CD4-positive, alpha-beta T cell (primary cell): ENCODE measurements at regions not wholly inside any gene's neighbourhood (a gene's known extent, or its start where the extent isn't known, plus 50 kb on each side); places are given as distances from the start of the nearest gene placed in this dataset.

Source experiments
- ATAC-seq: fragments of 200-7000 bp; cut with Tn5 transposase; one replicate; pipeline ENCODE4 v1.10.0; 2022; ENCODE audit warnings: mild to moderate bottlenecking; ENCODE audit not compliant: poor library complexity
- CTCF ChIA-PET: fragments of 350-600 bp; sonication (Branson Sonifier 250); formaldehyde crosslinking; loops from one replicate; lab custom pipeline; 2021; ENCODE audit warnings: antibody characterized with exemption, inconsistent platforms; lab: Charles Lee
- POLR2A ChIA-PET: fragments of 350-600 bp; sonication (Branson Sonifier 250); formaldehyde crosslinking; loops from one replicate; lab custom pipeline; 2021; ENCODE audit warnings: antibody characterized with exemption, inconsistent platforms; lab: Charles Lee
- DNase-seq, 14 experiments: peaks; one replicate each; pipeline ENCODE4 v3.0.0-alpha.2; 2013 to 2020; ENCODE audit warnings: mixed read lengths in 2 of 14
- H3K27ac ChIP-seq, 2 donors: one replicate each; pipeline versions ENCODE4 v1.5.1 to v1.7.0; 2013; ENCODE audit warnings: low read length in 2 of 2, low read depth in 1 of 2, mild to moderate bottlenecking in 1 of 2
- H3K27me3 ChIP-seq, 2 experiments: 1 replicate in 1 of 2; 2 replicates in 1 of 2; pipeline versions ENCODE4 v1.6.1 to v1.7.0; 2013; ENCODE audit warnings: low read length in 2 of 2, control low read depth in 1 of 2, mild to moderate bottlenecking in 1 of 2, moderate library complexity in 1 of 2; ENCODE audit not compliant: insufficient read depth in 2 of 2, control insufficient read depth in 1 of 2
- H3K36me3 ChIP-seq: one replicate; pipeline ENCODE4 v1.6.1; 2013; ENCODE audit warnings: low read length, control low read depth; ENCODE audit not compliant: insufficient read depth
- H3K4me1 ChIP-seq: one replicate; pipeline ENCODE4 v1.6.1; 2013; ENCODE audit warnings: low read length, control low read depth; ENCODE audit not compliant: insufficient read depth
- H3K4me3 ChIP-seq: one replicate; pipeline ENCODE4 v1.5.1; 2013; ENCODE audit warnings: mild to moderate bottlenecking, low read length, moderate library complexity
- H3K9me3 ChIP-seq, 2 experiments: 1 replicate in 1 of 2; 2 replicates in 1 of 2; pipeline versions ENCODE4 v1.6.1 to v1.7.0; 2013; ENCODE audit warnings: low read length in 2 of 2, mild to moderate bottlenecking in 2 of 2, control low read depth in 1 of 2, moderate library complexity in 1 of 2; ENCODE audit not compliant: control insufficient read depth in 1 of 2, insufficient read depth in 1 of 2
- H3K27ac Mint-ChIP-seq: one replicate; pipeline ENCODE4 v1.8.0; 2020; ENCODE audit warnings: mixed read lengths
- H3K27me3 Mint-ChIP-seq: one replicate; pipeline ENCODE4 v1.8.0; 2021; ENCODE audit warnings: mixed read lengths
- H3K36me3 Mint-ChIP-seq: one replicate; pipeline ENCODE4 v1.8.0; 2021; ENCODE audit warnings: low read depth, mixed read lengths
- H3K4me1 Mint-ChIP-seq: one replicate; pipeline ENCODE4 v1.8.0; 2021; ENCODE audit warnings: low read depth, mixed read lengths
- H3K4me3 Mint-ChIP-seq: one replicate; pipeline ENCODE4 v1.8.0; 2020; ENCODE audit warnings: mild to moderate bottlenecking, mixed read lengths
- H3K9me3 Mint-ChIP-seq: one replicate; pipeline ENCODE4 v1.8.0; 2020; ENCODE audit warnings: mixed read lengths
- CTCF ChIP-seq: fragments of 200-600 bp; IDR thresholded peaks from one replicate; pipeline ENCODE4 v1.8.0; 2022; ENCODE audit warnings: antibody characterized with exemption, mild to moderate bottlenecking
- intact Hi-C, 2 experiments: fragments of 100-400 bp; cut with DNase I in 1 of 2; cut with micrococcal nuclease in 1 of 2; formaldehyde crosslinking; loops; one replicate each; pipeline versions ENCODE4 v1.15.1 to v1.9.0; 2023 to 2025; cut with DNase I, micrococcal nuclease

GRCh38 chr10:118102121-118102520 is 55.4 kb upstream of the RAB11FIP2 start:
- H3K27ac Mint-ChIP-seq, result no peak overlapping the region
- H3K4me3 Mint-ChIP-seq, result no peak overlapping the region
- DNase-seq (no peak), ATAC-seq (no peak)
- H3K4me1 Mint-ChIP-seq, result no peaks in the 10 kb centered on the region
- Histone ChIP-seq H3K27me3 (peaks cover 2 to 7% of the 10 kb centered on the region in 2 experiments), H3K4me3 (no peak overlapping the region), H3K36me3 (no peaks in the 10 kb centered on the region), H3K4me1 (no peaks in the 10 kb centered on the region), H3K27ac (no peak overlapping the region), H3K9me3 (no peaks in the 10 kb centered on the region)
- no peak for TF ChIP-seq CTCF
- H3K9me3 Mint-ChIP-seq, result no peaks in the 10 kb centered on the region
- H3K27me3 Mint-ChIP-seq, result peaks cover 11% of the 10 kb centered on the region
- intact Hi-C loops, result loop anchor here in 1 of 2 experiments (10.0 kb wide), 1 partner anchor 607 kb away; no protein-coding TSS in a partner anchor
- ChIA-PET CTCF (no interaction called here), POLR2A (no interaction called here)
- H3K36me3 Mint-ChIP-seq, result no peaks in the 10 kb centered on the region

GRCh38 chr10:118101501-118101900 is 54.8 kb upstream of the RAB11FIP2 start:
- H3K4me3 ChIP-seq, result no peak overlapping the region
- no peak for DNase-seq
- no peaks in the 10 kb centered on the region for H3K9me3 ChIP-seq
- intact Hi-C loops, result loop anchor here in 1 of 2 experiments (10.0 kb wide), 1 partner anchor 607 kb away; no protein-coding TSS in a partner anchor
- no peaks in the 10 kb centered on the region for H3K36me3 ChIP-seq
- Mint-ChIP-seq H3K27me3 (peaks cover 11% of the 10 kb centered on the region), H3K4me3 (no peak overlapping the region), H3K4me1 (no peaks in the 10 kb centered on the region), H3K27ac (no peak overlapping the region), H3K36me3 (no peaks in the 10 kb centered on the region), H3K9me3 (no peaks in the 10 kb centered on the region)
- POLR2A ChIA-PET, result no interaction called here
- CTCF ChIA-PET, result no interaction called here
- TF ChIP-seq CTCF, result no peak
- peaks cover 0 to 7% of the 10 kb centered on the region in 2 experiments for H3K27me3 ChIP-seq
- ATAC-seq, result no peak
- no peak overlapping the region for H3K27ac ChIP-seq
- no peaks in the 10 kb centered on the region for H3K4me1 ChIP-seq
